ENCODE measurements at regions not wholly inside any gene's neighbourhood (a gene's known extent, or its start where the extent isn't known, plus 50 kb on each side); places are given as distances from the start of the nearest gene placed in this dataset.

DNA sequence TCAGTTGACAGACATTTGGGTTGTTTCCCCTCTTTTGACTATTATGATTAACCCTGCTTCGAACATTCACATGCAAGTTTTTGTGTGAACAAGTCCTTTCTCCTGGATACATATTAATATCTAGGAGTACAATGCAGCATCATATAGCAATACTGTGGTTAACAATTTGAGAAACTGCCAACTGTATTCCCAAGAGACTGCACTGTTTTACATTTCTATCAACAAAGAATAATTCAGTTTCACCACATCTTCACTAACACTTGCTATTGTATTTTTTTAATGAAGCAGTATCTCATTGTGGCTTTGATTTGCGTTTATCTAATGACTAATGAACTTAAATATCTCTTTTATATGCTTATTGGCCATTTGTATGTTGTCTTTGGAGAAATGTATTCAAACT, 184.6 kb upstream of the NBEA start:
- no peak for DNase-seq (ENCODE audit: low read depth)
- no peak overlapping the region for H3K4me3 ChIP-seq (ENCODE audit: low read length)
- TF ChIP-seq, protein P1, sequence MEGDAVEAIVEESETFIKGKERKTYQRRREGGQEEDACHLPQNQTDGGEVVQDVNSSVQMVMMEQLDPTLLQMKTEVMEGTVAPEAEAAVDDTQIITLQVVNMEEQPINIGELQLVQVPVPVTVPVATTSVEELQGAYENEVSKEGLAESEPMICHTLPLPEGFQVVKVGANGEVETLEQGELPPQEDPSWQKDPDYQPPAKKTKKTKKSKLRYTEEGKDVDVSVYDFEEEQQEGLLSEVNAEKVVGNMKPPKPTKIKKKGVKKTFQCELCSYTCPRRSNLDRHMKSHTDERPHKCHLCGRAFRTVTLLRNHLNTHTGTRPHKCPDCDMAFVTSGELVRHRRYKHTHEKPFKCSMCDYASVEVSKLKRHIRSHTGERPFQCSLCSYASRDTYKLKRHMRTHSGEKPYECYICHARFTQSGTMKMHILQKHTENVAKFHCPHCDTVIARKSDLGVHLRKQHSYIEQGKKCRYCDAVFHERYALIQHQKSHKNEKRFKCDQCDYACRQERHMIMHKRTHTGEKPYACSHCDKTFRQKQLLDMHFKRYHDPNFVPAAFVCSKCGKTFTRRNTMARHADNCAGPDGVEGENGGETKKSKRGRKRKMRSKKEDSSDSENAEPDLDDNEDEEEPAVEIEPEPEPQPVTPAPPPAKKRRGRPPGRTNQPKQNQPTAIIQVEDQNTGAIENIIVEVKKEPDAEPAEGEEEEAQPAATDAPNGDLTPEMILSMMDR (conservative IDR thresholded peaks at IDR 0.05; ENCODE audit: low read length) = no peak

DNA sequence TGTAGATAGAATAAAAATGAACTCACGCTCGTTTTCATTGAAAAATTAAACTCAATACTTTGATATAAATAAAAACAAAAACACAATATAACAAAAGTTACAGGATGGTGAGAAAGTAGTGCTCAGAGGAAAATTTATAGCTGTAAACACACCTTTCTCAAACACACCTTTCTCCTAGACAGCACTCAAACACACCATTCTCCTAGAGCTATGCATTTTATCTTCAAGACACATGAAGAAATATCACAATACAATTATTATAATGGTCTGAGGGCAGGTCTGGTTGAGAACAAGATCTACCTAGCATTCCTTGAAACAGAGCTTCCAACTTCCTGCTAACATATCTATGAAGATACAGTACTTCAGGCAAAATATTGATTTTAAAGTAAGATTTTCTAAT, 183.4 kb upstream of the NBEA start:
- no peak overlapping the region for H3K4me3 ChIP-seq (ENCODE audit: low read length)
- DNase-seq (ENCODE audit: low read depth) = no peak
- TF ChIP-seq, protein P1 (conservative IDR thresholded peaks at IDR 0.05; ENCODE audit: low read length) = no peak

DNA sequence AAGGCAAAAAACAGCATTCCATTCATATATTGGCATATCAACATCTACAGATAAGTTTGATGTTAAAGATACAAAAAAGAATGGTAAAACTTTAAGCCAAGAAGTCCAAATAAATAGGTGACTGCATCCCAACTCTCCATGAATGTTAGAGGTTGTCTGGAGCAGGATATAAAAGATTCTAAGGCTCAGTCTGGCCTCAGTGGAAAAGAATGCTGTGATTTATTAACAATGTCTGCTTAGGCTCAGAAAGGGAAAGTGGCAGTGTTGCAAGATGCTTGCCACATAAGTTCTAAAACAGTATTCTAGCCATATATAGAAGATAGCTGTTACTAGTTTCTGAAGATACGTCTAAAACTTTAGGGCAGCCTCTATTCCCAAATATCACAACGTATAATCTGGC, 179.8 kb upstream of the NBEA start:
- peak; percentile 48 for DNase-seq (ENCODE audit: low read depth)
- TF ChIP-seq, protein P1 (conservative IDR thresholded peaks at IDR 0.05; ENCODE audit: low read length) = no peak
- no peak overlapping the region for H3K4me3 ChIP-seq (ENCODE audit: low read length)

DNA sequence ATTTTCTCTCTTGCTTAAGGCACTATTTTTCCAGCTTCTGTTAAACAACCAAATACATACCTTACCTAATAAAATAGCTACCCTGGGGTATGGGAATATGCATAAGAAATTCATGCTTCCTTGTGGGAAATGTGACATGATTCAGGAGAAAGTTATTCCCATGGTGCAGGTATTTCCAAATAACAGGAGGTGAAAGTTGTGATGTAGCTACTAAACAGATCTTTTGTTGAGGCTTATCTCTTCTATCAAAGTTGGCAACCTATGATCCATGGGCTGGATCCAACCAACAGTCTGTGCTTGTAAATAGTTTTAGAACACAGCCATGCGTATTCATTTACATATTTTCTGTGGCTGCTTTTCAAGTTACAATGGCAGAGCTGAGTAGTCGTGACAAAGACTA, 177.8 kb upstream of the NBEA start:
- TF ChIP-seq, protein P1 (conservative IDR thresholded peaks at IDR 0.05; ENCODE audit: low read length) = no peak
- DNase-seq (ENCODE audit: low read depth) = no peak
- no peak overlapping the region for H3K4me3 ChIP-seq (ENCODE audit: low read length)

DNA sequence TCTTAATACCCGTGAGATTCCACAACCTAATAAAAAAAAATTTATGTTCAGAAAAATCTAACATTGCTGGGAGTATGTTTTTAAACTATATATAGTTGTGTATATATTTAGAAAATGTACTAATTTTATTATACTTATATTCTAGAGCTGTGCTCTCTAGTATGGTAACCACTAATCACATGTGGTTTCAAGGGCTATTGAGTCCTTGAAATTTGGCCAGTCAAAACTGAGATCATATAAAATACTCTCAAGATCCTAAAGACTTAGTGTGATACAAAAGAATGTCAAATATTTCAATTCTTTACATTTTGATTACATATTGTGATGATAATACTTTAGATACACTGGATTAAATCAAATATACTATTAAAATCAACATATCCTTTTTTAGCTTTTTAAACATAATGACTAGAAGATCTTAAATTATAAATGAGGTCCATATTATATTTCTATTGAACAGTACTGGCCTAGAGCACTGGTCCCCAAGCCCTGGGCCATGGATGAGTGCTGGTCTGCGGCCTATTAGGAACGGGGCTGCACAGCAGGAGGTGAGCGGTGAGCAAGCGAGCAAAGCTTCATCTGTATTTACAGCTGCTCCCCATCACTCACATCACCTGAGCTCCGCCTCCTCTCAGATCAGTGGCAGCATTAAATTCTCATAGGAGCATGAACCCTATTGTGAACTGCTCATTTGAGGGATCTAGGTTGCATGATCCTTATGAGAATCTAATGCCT, 176.5 kb upstream of the NBEA start:
- DNase-seq (ENCODE audit: low read depth) = no peak
- TF ChIP-seq, protein P1 (conservative IDR thresholded peaks at IDR 0.05; ENCODE audit: low read length) = no peak
- no peak overlapping the region for H3K4me3 ChIP-seq (ENCODE audit: low read length)

DNA sequence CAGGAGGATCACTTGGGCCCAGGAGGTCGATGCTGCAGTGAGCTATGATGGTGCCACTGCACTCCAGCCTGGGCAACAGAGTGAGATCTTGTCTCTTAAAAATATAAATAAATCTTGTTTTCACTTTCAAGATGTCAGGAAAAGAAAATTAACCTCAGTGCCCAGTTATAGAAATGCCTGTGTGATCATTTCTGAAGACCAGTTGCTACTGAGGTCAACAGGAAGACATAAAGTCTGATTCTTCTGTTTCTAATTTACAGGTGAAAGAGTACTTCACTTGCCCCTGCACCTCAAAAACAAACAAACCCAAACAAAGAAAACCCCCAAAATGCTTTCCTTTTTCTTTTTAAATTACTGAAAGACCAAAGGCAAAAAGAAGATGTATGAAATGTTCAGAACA, 174.3 kb upstream of the NBEA start:
- no peak overlapping the region for H3K4me3 ChIP-seq (ENCODE audit: low read length)
- DNase-seq (ENCODE audit: low read depth) = no peak
- TF ChIP-seq, protein P1 (conservative IDR thresholded peaks at IDR 0.05; ENCODE audit: low read length) = no peak

DNA sequence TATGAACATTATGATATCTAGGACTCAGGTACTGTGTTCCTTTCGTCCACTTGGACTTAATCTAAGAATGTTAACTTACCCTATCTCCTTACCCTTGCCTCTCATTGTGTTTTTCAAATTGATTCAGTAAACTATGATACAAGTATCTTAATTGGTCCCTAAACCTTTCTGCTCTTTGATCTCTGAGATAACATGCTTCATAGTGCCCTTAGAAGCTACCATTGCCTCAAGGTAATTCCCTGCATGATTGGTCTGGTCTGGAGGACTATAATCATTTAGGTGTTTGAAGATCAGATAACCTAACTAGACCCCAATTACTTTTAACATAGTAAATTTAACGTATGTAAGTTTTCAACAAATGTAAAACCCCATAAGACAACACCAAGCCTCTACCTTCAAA, 169.9 kb upstream of the NBEA start:
- no peak overlapping the region for H3K4me3 ChIP-seq (ENCODE audit: low read length)
- no peak for DNase-seq (ENCODE audit: low read depth)
- TF ChIP-seq, protein P1 (conservative IDR thresholded peaks at IDR 0.05; ENCODE audit: low read length) = no peak

Data from AG10803 (cell line).